K562 (cell line): ENCODE measurements at regions not wholly inside any gene's neighbourhood (a gene's known extent, or its start where the extent isn't known, plus 50 kb on each side); places are given as distances from the start of the nearest gene placed in this dataset.

ENCODE experiments used
- ATAC-seq: fragments of 200-7000 bp; cut with Tn5 transposase; 3 replicates; pipeline ENCODE4 v1.9.1; 2020; ENCODE audit warnings: moderate library complexity
- BruUV-seq: library from RNA; stranded (reverse); fragments of 400-500 nt; replicated peaks from 2 replicates; lab custom pipeline; 2021; lab: Mats Ljungman, UMichigan
- CTCF ChIA-PET: fragments of 300-600 bp; formaldehyde crosslinking; extraction: SDS; loops from one replicate; lab custom pipeline; 2021; ENCODE audit warnings: low intra/inter-chr PET ratio; lab: Yijun Ruan, JAX
- POLR2A ChIA-PET: fragments of 300-600, 350-650 bp; sonication (Branson Sonifier 250); formaldehyde crosslinking; extraction: SDS; loops from one replicate; lab custom pipeline; 2021; ENCODE audit warnings: antibody characterized with exemption, inconsistent platforms; lab: Yijun Ruan, JAX
- DNase-seq, 4 experiments: peaks; one replicate each; pipeline versions ENCODE4 v3.0.0 to v3.0.0-alpha.2; 2011 to 2018; ENCODE audit warnings: low spot score in 3 of 4, mixed read lengths in 3 of 4; ENCODE audit errors: extremely low read depth in 1 of 4
- FAIRE-seq: peaks from 2 replicates; lab custom pipeline; 2011; peaks lifted over from hg19 to GRCh38; lab: Jason Lieb, UNC
- H2AFZ ChIP-seq: 2 replicates; pipeline ENCODE4 v1.6.0; 2011; ENCODE audit warnings: low read depth, low read length, control low read depth, inconsistent platforms
- H3K27ac ChIP-seq: fragments of 200-600 bp; 3 replicates; pipeline ENCODE4 v1.8.0; 2011; ENCODE audit warnings: low read depth, mild to moderate bottlenecking, control low read depth, inconsistent platforms, low read length, moderate library complexity, mixed read lengths; ENCODE audit errors: extremely low read depth
- H3K27me3 ChIP-seq, 2 experiments: fragments of 300-600 bp in 1 of 2; 2 replicates in 1 of 2; 3 replicates in 1 of 2; pipeline versions ENCODE4 v1.6.0 to v1.8.0; 2011; ENCODE audit warnings: inconsistent platforms in 2 of 2, low read length in 2 of 2, mild to moderate bottlenecking in 1 of 2, mixed read lengths in 1 of 2, moderate library complexity in 1 of 2; ENCODE audit not compliant: control insufficient read depth in 2 of 2, insufficient read depth in 2 of 2
- H3K36me3 ChIP-seq: fragments of 300-600 bp; 3 replicates; pipeline ENCODE4 v1.8.0; 2011; ENCODE audit warnings: mild to moderate bottlenecking, low read length, inconsistent platforms; ENCODE audit not compliant: control insufficient read depth, insufficient read depth
- H3K4me1 ChIP-seq, 2 experiments: fragments of 200-600 bp in 1 of 2; replicated peaks in 1 of 2; 2 replicates in 1 of 2; 3 replicates in 1 of 2; pipeline versions ENCODE4 v1.5.1 to v1.8.0; 2011; ENCODE audit warnings: inconsistent platforms in 2 of 2, low read length in 2 of 2, mild to moderate bottlenecking in 1 of 2, mixed read lengths in 1 of 2, moderate library complexity in 1 of 2; ENCODE audit not compliant: control insufficient read depth in 2 of 2, insufficient read depth in 2 of 2
- H3K4me2 ChIP-seq: 2 replicates; pipeline ENCODE4 v1.6.1; 2011; ENCODE audit warnings: low read length, control low read depth, inconsistent platforms, mixed read lengths; ENCODE audit not compliant: insufficient read depth
- H3K4me3 ChIP-seq: fragments of 200-600 bp; sonication (generic), shearing (Covaris generic); 2 replicates; pipeline ENCODE4 v1.5.1; 2016; ENCODE audit warnings: control low read depth, inconsistent platforms
- H3K79me2 ChIP-seq: fragments of 200-600 bp; 3 replicates; pipeline ENCODE4 v1.8.0; 2011; ENCODE audit warnings: low read length, inconsistent platforms; ENCODE audit not compliant: control insufficient read depth, insufficient read depth
- H3K9ac ChIP-seq, 2 experiments: 2 replicates each; pipeline versions ENCODE4 v1.6.0 to v1.6.1; 2011; ENCODE audit warnings: low read depth in 2 of 2, low read length in 2 of 2, control low read depth in 1 of 2, inconsistent platforms in 1 of 2, mild to moderate bottlenecking in 1 of 2, mixed read lengths in 1 of 2; ENCODE audit not compliant: insufficient read depth in 1 of 2
- H3K9me1 ChIP-seq: one replicate; pipeline ENCODE4 v1.6.0; 2011; ENCODE audit warnings: inconsistent platforms, mild to moderate bottlenecking, low read length, moderate library complexity; ENCODE audit not compliant: control insufficient read depth, insufficient read depth
- H3K9me3 ChIP-seq: replicated peaks from 2 replicates; pipeline ENCODE4 v1.5.1; 2011; ENCODE audit warnings: low read depth, low read length, inconsistent platforms; ENCODE audit not compliant: control insufficient read depth, insufficient read depth
- H4K20me1 ChIP-seq: replicated peaks from 2 replicates; pipeline ENCODE4 v1.6.1; 2011; ENCODE audit warnings: low read length, inconsistent platforms, mixed read lengths; ENCODE audit not compliant: control insufficient read depth, insufficient read depth
- HNRNPUL1 ChIP-seq: fragments of 200-400 bp; formaldehyde crosslinking; IDR thresholded peaks from 2 replicates; pipeline ENCODE4 v1.6.1; 2017; ENCODE audit warnings: low read length
- LCOR ChIP-seq: sonication (generic); formaldehyde crosslinking; IDR thresholded peaks from 2 replicates; pipeline ENCODE4 v1.8.0; 2022; ENCODE audit warnings: mild to moderate bottlenecking, missing genetic modification reagents
- POLR2G ChIP-seq: fragments of 200-400 bp; formaldehyde crosslinking; IDR thresholded peaks from 2 replicates; pipeline ENCODE4 v1.6.1; 2017; ENCODE audit warnings: low read depth, mild to moderate bottlenecking, antibody characterized with exemption, low read length, moderate library complexity
- STAT5A ChIP-seq: IDR thresholded peaks from 2 replicates; pipeline ENCODE4 v1.6.1; 2012; ENCODE audit warnings: low read length, inconsistent platforms, borderline replicate concordance
- ZNF778 ChIP-seq: fragments of 450-650 bp; formaldehyde crosslinking; IDR thresholded peaks from 2 replicates; pipeline ENCODE4 v1.4.0; 2020; ENCODE audit warnings: mild to moderate bottlenecking, moderate library complexity
- WGBS: fragments of 100-300 bp; shearing (Covaris generic); methylation state at CpG from one replicate; pipeline ENCODE4 v1.1.6; 2016; ENCODE audit warnings: low coverage, mixed read lengths; ENCODE audit not compliant: insufficient coverage; ENCODE audit errors: missing lambda C conversion rate; 5-methylcytosine and 5-hydroxymethylcytosine counted together
- in situ Hi-C: fragments of 300-500 bp; cut with MboI; formaldehyde crosslinking; loops from 4 replicates; pipeline ENCODE4 v1.15.0; 2018; ENCODE audit warnings: inconsistent platforms, mixed read lengths
- intact Hi-C: fragments of 100-400 bp; cut with micrococcal nuclease; formaldehyde crosslinking; loops from 2 replicates; pipeline ENCODE4 v1.14.2; 2022
- TF ChIP-seq, protein P1 (sequence below): fragments of 250-450 bp; sonication (Bioruptor Pico); IDR thresholded peaks from 2 replicates; pipeline ENCODE4 v1.4.0; 2020

DNA sequence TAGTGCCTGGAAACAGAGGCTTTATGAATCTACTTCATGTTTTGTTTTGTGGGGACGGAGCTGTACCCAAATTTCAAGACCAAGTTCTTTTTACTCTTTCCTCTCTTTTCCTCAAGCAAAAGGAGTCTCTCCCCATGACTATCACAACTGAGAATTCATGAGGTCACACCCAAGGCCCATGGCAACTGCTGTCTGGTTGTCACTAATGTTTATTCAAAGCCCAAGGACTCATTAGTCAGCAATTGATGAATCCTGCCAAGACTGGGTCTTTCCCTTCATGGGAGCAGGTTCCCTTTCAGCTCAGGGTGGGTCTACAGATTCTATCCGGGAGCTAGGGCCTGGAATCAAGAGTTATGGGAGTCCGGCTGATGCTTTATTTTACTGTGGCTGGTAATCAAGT is 441.5 kb upstream of the PCDH20 start:
- ChIA-PET CTCF (no interaction called here), POLR2A (interaction anchor here (0.6 kb wide), 1 partner anchor 40 kb away, joined by 3 read pairs; no protein-coding TSS in a partner anchor)
- Histone ChIP-seq H4K20me1 (no peaks in the 10 kb centered on the region), H3K9ac (no peak overlapping the region), H3K36me3 (no peaks in the 10 kb centered on the region), H3K9me1 (no peaks in the 10 kb centered on the region), H3K27me3 (no peaks in the 10 kb centered on the region), H3K9me3 (no peaks in the 10 kb centered on the region), H3K4me3 (no peak overlapping the region), H3K27ac (no peak overlapping the region), H3K4me2 (no peak overlapping the region), H2AFZ (no peak overlapping the region), H3K79me2 (no peaks in the 10 kb centered on the region), H3K4me1 (no peaks in the 10 kb centered on the region)
- ATAC-seq = no peak
- no TSS peak for BruUV-seq
- in situ Hi-C loops = no loop called here
- 0% methylated on average over 3 of the region's 3 CpGs for WGBS
- no peak for DNase-seq
- FAIRE-seq = no peak
- TF ChIP-seq, protein P1, sequence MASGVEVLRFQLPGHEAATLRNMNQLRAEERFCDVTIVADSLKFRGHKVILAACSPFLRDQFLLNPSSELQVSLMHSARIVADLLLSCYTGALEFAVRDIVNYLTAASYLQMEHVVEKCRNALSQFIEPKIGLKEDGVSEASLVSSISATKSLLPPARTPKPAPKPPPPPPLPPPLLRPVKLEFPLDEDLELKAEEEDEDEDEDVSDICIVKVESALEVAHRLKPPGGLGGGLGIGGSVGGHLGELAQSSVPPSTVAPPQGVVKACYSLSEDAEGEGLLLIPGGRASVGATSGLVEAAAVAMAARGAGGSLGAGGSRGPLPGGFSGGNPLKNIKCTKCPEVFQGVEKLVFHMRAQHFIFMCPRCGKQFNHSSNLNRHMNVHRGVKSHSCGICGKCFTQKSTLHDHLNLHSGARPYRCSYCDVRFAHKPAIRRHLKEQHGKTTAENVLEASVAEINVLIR = no peak
- no peak for TF ChIP-seq HNRNPUL1
- TF ChIP-seq ZNF778 (CRISPR knock-in tag) = no peak
- TF ChIP-seq POLR2G = no peak
- TF ChIP-seq STAT5A = no peak
- no peak for TF ChIP-seq LCOR (CRISPR knock-in tag)
- intact Hi-C loops = no loop called here
